GM21576 (cell line): ENCODE measurements at regions not wholly inside any gene's neighbourhood (a gene's known extent, or its start where the extent isn't known, plus 50 kb on each side); places are given as distances from the start of the nearest gene placed in this dataset.
"Not testable (repeated sequence)": the region's sequence is repeated elsewhere in the genome, so short reads cannot be mapped to it uniquely, and the experiment has no call there.

Experiments used
- ATAC-seq: cut with Tn5 transposase; IDR thresholded peaks from one replicate; pipeline ENCODE4 v1.9.1; 2021; ENCODE audit warnings: mild to moderate bottlenecking, moderate library complexity; ENCODE audit not compliant: unreplicated experiment

- ATAC-seq, result no peak
Observed at GRCh38 chr3:194249323-194250097, 101.6 kb downstream of the CPN2 start.

- no peak for ATAC-seq
Observed at GRCh38 chr3:194250098-194251002, 100.8 kb downstream of the CPN2 start.

GRCh38 chr3:194251007-194251406 is 100.1 kb downstream of the CPN2 start:
- ATAC-seq, result no peak

- ATAC-seq, result no peak
Observed at GRCh38 chr3:194251461-194251860, 99.7 kb downstream of the CPN2 start.

- ATAC-seq, result no peak
Observed at GRCh38 chr3:194251891-194252560, 99.1 kb downstream of the CPN2 start.

- ATAC-seq, result no peak
Observed at GRCh38 chr3:194253270-194253669, 97.9 kb downstream of the CPN2 start.

GRCh38 chr3:194254040-194254439 is 97.1 kb downstream of the CPN2 start:
- ATAC-seq, result no peak

- ATAC-seq, result peak; percentile 54
Observed at GRCh38 chr3:194255252-194256039, 95.7 kb downstream of the CPN2 start.

GRCh38 chr3:194256040-194256945 is 94.8 kb downstream of the CPN2 start:
- no peak for ATAC-seq

GRCh38 chr3:194257151-194257621 is 93.9 kb downstream of the CPN2 start:
- ATAC-seq, result no peak

GRCh38 chr3:194257916-194258668 is 93.0 kb downstream of the CPN2 start:
- no peak for ATAC-seq

- no peak for ATAC-seq
Observed at GRCh38 chr3:194259982-194260766, 91.0 kb downstream of the CPN2 start.

- no peak for ATAC-seq
Observed at GRCh38 chr3:194261581-194262063, 89.5 kb downstream of the CPN2 start.

- ATAC-seq, result no peak
Observed at GRCh38 chr3:194262176-194262924, 88.8 kb downstream of the CPN2 start.

- no peak for ATAC-seq
Observed at GRCh38 chr3:194262925-194263305, 88.2 kb downstream of the CPN2 start.

GRCh38 chr3:194264631-194265504 is 86.3 kb downstream of the CPN2 start:
- not testable (repeated sequence) for ATAC-seq
